ENCODE measurements at regions not wholly inside any gene's neighbourhood (a gene's known extent, or its start where the extent isn't known, plus 50 kb on each side); places are given as distances from the start of the nearest gene placed in this dataset.

- no peak for TF ChIP-seq CTCF (IDR thresholded peaks at IDR 0.05; ENCODE audit: borderline replicate concordance, extremely low read depth, low read length, poor library complexity, severe bottlenecking)
- no peak for TF ChIP-seq EZH2 (IDR thresholded peaks at IDR 0.05; ENCODE audit: borderline replicate concordance, low read depth, low read length, severe bottlenecking)
Observed at GRCh38 chr4:111986095-111986494, 159.2 kb upstream of the FAM241A start.

GRCh38 chr4:111988514-111988913 is 156.7 kb upstream of the FAM241A start:
- no peaks in the 10 kb centered on the region for H3K36me3 ChIP-seq (ENCODE audit: insufficient read depth, low read length)
- no peaks in the 10 kb centered on the region for H3K4me1 ChIP-seq (ENCODE audit: insufficient read depth, low read length)
- H2AFZ ChIP-seq (ENCODE audit: low read depth, low read length): no peak overlapping the region
- no peaks in the 10 kb centered on the region for H3K9me3 ChIP-seq (ENCODE audit: insufficient read depth, low read length, severe bottlenecking)
- no peaks in the 10 kb centered on the region for H3K27me3 ChIP-seq (ENCODE audit: insufficient read depth, low read length, poor library complexity)
- DNase-seq (no peak), ATAC-seq (ENCODE audit: insufficient read depth, low read depth) (no peak)
- H4K20me1 ChIP-seq (ENCODE audit: insufficient read depth, low read length): no peaks in the 10 kb centered on the region
- no peaks in the 10 kb centered on the region for H3K79me2 ChIP-seq (ENCODE audit: insufficient read depth, low read length)
- H3K4me2 ChIP-seq (ENCODE audit: insufficient read depth, low read length): no peak overlapping the region
- H3K9ac ChIP-seq (ENCODE audit: low read depth, low read length): no peak overlapping the region
- H3K27ac ChIP-seq (ENCODE audit: low read length): no peak overlapping the region
- H3K4me3 ChIP-seq (ENCODE audit: low read depth in 1 of 2, low read length in 2 of 2): no peak overlapping the region
- TF ChIP-seq CTCF (IDR thresholded peaks at IDR 0.05; ENCODE audit: borderline replicate concordance, extremely low read depth, low read length, poor library complexity, severe bottlenecking): no peak
- TF ChIP-seq EZH2 (IDR thresholded peaks at IDR 0.05; ENCODE audit: borderline replicate concordance, low read depth, low read length, severe bottlenecking): no peak

More at GRCh38 chr4:111986095-111986494, 159.2 kb upstream of the FAM241A start:
- no peaks in the 10 kb centered on the region for H3K79me2 ChIP-seq (ENCODE audit: insufficient read depth, low read length)
- no peak overlapping the region for H2AFZ ChIP-seq (ENCODE audit: low read depth, low read length)
- ATAC-seq (ENCODE audit: insufficient read depth, low read depth) (no peak), DNase-seq (no peak)
- no peak overlapping the region for H3K9ac ChIP-seq (ENCODE audit: low read depth, low read length)
- no peaks in the 10 kb centered on the region for H3K9me3 ChIP-seq (ENCODE audit: insufficient read depth, low read length, severe bottlenecking)
- H3K4me2 ChIP-seq (ENCODE audit: insufficient read depth, low read length): no peak overlapping the region
- H3K4me3 ChIP-seq (ENCODE audit: low read depth in 1 of 2, low read length in 2 of 2): no peak overlapping the region
- no peaks in the 10 kb centered on the region for H3K36me3 ChIP-seq (ENCODE audit: insufficient read depth, low read length)
- H4K20me1 ChIP-seq (ENCODE audit: insufficient read depth, low read length): no peaks in the 10 kb centered on the region
- H3K4me1 ChIP-seq (ENCODE audit: insufficient read depth, low read length): no peaks in the 10 kb centered on the region
- no peaks in the 10 kb centered on the region for H3K27me3 ChIP-seq (ENCODE audit: insufficient read depth, low read length, poor library complexity)
- no peak overlapping the region for H3K27ac ChIP-seq (ENCODE audit: low read length)

GRCh38 chr4:111989817-111990216 is 155.4 kb upstream of the FAM241A start:
- no peaks in the 10 kb centered on the region for H3K79me2 ChIP-seq (ENCODE audit: insufficient read depth, low read length)
- H4K20me1 ChIP-seq (ENCODE audit: insufficient read depth, low read length): no peaks in the 10 kb centered on the region
- H3K27me3 ChIP-seq (ENCODE audit: insufficient read depth, low read length, poor library complexity): no peaks in the 10 kb centered on the region
- ATAC-seq (ENCODE audit: insufficient read depth, low read depth) (no peak), DNase-seq (no peak)
- H3K9me3 ChIP-seq (ENCODE audit: insufficient read depth, low read length, severe bottlenecking): no peaks in the 10 kb centered on the region
- no peaks in the 10 kb centered on the region for H3K4me1 ChIP-seq (ENCODE audit: insufficient read depth, low read length)
- TF ChIP-seq CTCF (IDR thresholded peaks at IDR 0.05; ENCODE audit: borderline replicate concordance, extremely low read depth, low read length, poor library complexity, severe bottlenecking) (no peak), EZH2 (IDR thresholded peaks at IDR 0.05; ENCODE audit: borderline replicate concordance, low read depth, low read length, severe bottlenecking) (no peak)
- H3K27ac ChIP-seq (ENCODE audit: low read length): no peak overlapping the region
- H3K4me2 ChIP-seq (ENCODE audit: insufficient read depth, low read length): no peak overlapping the region
- H2AFZ ChIP-seq (ENCODE audit: low read depth, low read length): no peak overlapping the region
- no peak overlapping the region for H3K9ac ChIP-seq (ENCODE audit: low read depth, low read length)
- no peak overlapping the region for H3K4me3 ChIP-seq (ENCODE audit: low read depth in 1 of 2, low read length in 2 of 2)
- H3K36me3 ChIP-seq (ENCODE audit: insufficient read depth, low read length): no peaks in the 10 kb centered on the region

- Histone ChIP-seq H3K4me1 (ENCODE audit: insufficient read depth, low read length) (no peaks in the 10 kb centered on the region), H2AFZ (ENCODE audit: low read depth, low read length) (no peak overlapping the region), H3K9me3 (ENCODE audit: insufficient read depth, low read length, severe bottlenecking) (no peaks in the 10 kb centered on the region), H4K20me1 (ENCODE audit: insufficient read depth, low read length) (no peaks in the 10 kb centered on the region), H3K27me3 (ENCODE audit: insufficient read depth, low read length, poor library complexity) (peaks cover 2% of the 10 kb centered on the region), H3K79me2 (ENCODE audit: insufficient read depth, low read length) (no peaks in the 10 kb centered on the region), H3K27ac (ENCODE audit: low read length) (no peak overlapping the region), H3K36me3 (ENCODE audit: insufficient read depth, low read length) (no peaks in the 10 kb centered on the region), H3K4me2 (ENCODE audit: insufficient read depth, low read length) (no peak overlapping the region), H3K4me3 (ENCODE audit: low read depth in 1 of 2, low read length in 2 of 2) (no peak overlapping the region), H3K9ac (ENCODE audit: low read depth, low read length) (no peak overlapping the region)
- DNase-seq: no peak
- no peak for TF ChIP-seq EZH2 (IDR thresholded peaks at IDR 0.05; ENCODE audit: borderline replicate concordance, low read depth, low read length, severe bottlenecking)
- no peak for ATAC-seq (ENCODE audit: insufficient read depth, low read depth)
Observed at GRCh38 chr4:111991163-111991562, 154.1 kb upstream of the FAM241A start.

All from DND-41 (cell line).